ENCODE measurements at regions not wholly inside any gene's neighbourhood (a gene's known extent, or its start where the extent isn't known, plus 50 kb on each side); places are given as distances from the start of the nearest gene placed in this dataset.

DNA sequence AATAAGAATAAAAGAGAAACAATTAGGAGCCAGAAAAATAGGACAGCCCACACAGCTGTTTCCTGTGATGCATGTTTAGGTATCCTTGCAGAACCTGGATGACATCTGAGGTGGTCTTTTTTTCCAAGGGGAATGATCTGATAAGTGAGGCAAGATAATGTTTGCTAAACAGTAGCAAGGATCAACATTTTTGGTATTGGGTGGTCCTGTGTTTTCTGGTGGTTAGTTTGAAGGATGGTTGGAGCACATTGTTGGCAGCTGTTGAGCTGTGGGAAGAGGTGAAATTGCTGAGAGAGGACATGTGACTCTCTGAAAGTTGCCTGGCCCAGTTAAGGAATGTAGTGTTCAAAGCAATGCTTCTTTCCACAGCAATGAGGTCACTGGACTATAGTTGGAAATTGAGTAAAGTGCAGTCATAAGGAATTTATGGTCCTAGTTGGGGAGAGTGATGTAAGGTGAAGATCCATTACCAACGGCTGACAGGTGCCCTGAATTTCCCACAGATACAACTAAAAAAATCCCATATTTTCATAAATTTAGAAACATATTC lies 270.2 kb upstream of the IMPG1 start:
- no peak for DNase-seq

DNA sequence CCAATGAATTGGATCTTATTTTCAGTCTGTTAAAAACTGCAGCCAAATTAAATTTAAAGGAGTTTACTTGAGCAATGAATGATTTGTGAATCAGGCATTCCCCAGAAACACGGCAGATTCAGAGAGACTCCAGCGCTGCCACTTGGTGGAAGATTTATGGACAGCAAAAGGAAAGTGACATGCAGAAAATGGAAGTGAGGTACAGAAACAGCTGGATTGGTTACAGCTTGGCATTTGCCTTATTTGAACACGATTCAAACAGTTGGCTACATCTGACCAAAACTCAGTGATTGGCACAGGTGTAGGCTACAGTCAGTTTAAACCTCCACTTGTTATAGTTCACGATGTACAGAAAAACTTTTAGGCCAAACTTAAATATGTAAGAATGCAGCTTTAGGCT lies 257.6 kb upstream of the IMPG1 start:
- no peak for DNase-seq

DNA sequence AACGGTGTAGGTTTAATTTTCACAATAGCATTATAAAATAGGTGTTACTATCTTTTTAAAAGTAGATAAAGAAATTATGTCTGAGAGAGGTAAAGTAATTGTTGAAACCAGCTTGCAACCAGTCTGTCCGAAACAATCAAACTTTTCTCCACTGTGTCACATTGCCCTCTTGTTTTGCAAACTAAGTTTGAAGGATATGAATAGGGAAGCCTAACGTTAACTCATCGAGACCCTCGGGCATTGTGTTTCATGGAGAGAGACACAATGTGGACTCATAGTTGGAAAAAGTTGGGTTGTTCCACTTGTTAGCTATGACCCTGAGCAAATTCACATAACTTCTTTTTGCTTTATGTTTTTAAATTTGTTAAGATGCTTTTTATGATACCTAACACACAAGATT lies 254.4 kb upstream of the IMPG1 start:
- DNase-seq = no peak

Measured in retina (tissue), 1 donor.